HG03025 (cell line): ENCODE measurements at regions not wholly inside any gene's neighbourhood (a gene's known extent, or its start where the extent isn't known, plus 50 kb on each side); places are given as distances from the start of the nearest gene placed in this dataset.
"Not testable (repeated sequence)": the region's sequence is repeated elsewhere in the genome, so short reads cannot be mapped to it uniquely, and the experiment has no call there.

Source experiments
- ATAC-seq: cut with Tn5 transposase; IDR thresholded peaks from one replicate; pipeline ENCODE4 v1.9.1; 2021; ENCODE audit warnings: mild to moderate bottlenecking, moderate library complexity; ENCODE audit not compliant: unreplicated experiment, low FRiP score

- ATAC-seq = no peak
Observed at GRCh38 chr3:107117922-107118536, 259.2 kb upstream of the CCDC54 start.

GRCh38 chr3:107124885-107125284, 252.4 kb upstream of the CCDC54 start:
- no peak for ATAC-seq

GRCh38 chr3:107128946-107129345, 248.3 kb upstream of the CCDC54 start:
- ATAC-seq = no peak

- ATAC-seq = no peak
Observed at GRCh38 chr3:107130089-107130700, 247.0 kb upstream of the CCDC54 start.

GRCh38 chr3:107132674-107133073, 244.6 kb upstream of the CCDC54 start:
- no peak for ATAC-seq

- no peak for ATAC-seq
Observed at GRCh38 chr3:107133891-107134290, 243.3 kb upstream of the CCDC54 start.

- no peak for ATAC-seq
Observed at GRCh38 chr3:107142171-107142570, 235.1 kb upstream of the CCDC54 start.

- ATAC-seq = no peak
Observed at GRCh38 chr3:107142786-107143575, 234.3 kb upstream of the CCDC54 start.

GRCh38 chr3:107150675-107151074, 226.6 kb upstream of the CCDC54 start:
- no peak for ATAC-seq

- no peak for ATAC-seq
Observed at GRCh38 chr3:107153981-107154380, 223.3 kb upstream of the CCDC54 start.

- ATAC-seq = no peak
Observed at GRCh38 chr3:107172411-107172810, 204.8 kb upstream of the CCDC54 start.

GRCh38 chr3:107184375-107184774, 192.9 kb upstream of the CCDC54 start:
- ATAC-seq = no peak

GRCh38 chr3:107188262-107188661, 189.0 kb upstream of the CCDC54 start:
- ATAC-seq = no peak

GRCh38 chr3:107189158-107189791, 188.0 kb upstream of the CCDC54 start:
- no peak for ATAC-seq

GRCh38 chr3:107193116-107193515, 184.1 kb upstream of the CCDC54 start:
- no peak for ATAC-seq

- no peak for ATAC-seq
Observed at GRCh38 chr3:107198581-107199181, 178.6 kb upstream of the CCDC54 start.

- ATAC-seq = no peak
Observed at GRCh38 chr3:107201146-107201545, 176.1 kb upstream of the CCDC54 start.

GRCh38 chr3:107202885-107203284, 174.4 kb upstream of the CCDC54 start:
- not testable (repeated sequence) for ATAC-seq

- ATAC-seq = no peak
Observed at GRCh38 chr3:107204121-107204520, 173.1 kb upstream of the CCDC54 start.

GRCh38 chr3:107205358-107205757, 171.9 kb upstream of the CCDC54 start:
- ATAC-seq = no peak

- no peak for ATAC-seq
Observed at GRCh38 chr3:107206141-107206540, 171.1 kb upstream of the CCDC54 start.
